Type B pancreatic cell (in vitro differentiated cells): ENCODE measurements at regions not wholly inside any gene's neighbourhood (a gene's known extent, or its start where the extent isn't known, plus 50 kb on each side); places are given as distances from the start of the nearest gene placed in this dataset.

Experiments
- DNase-seq: peaks from one replicate; pipeline ENCODE4 v3.0.0; 2021; ENCODE audit warnings: mixed read lengths; ENCODE audit not compliant: unreplicated experiment; ENCODE audit errors: extremely low spot score
- H3K27ac Mint-ChIP-seq: 2 replicates; pipeline ENCODE4 v1.8.0; 2021; ENCODE audit warnings: mild to moderate bottlenecking, mixed read lengths
- H3K27me3 Mint-ChIP-seq: 2 replicates; pipeline ENCODE4 v1.8.0; 2021; ENCODE audit warnings: mixed read lengths
- H3K36me3 Mint-ChIP-seq: 2 replicates; pipeline ENCODE4 v1.8.0; 2021; ENCODE audit warnings: mixed read lengths
- H3K4me1 Mint-ChIP-seq: one replicate; pipeline ENCODE4 v1.8.0; 2021; ENCODE audit warnings: mixed read lengths; ENCODE audit not compliant: unreplicated experiment
- H3K4me3 Mint-ChIP-seq: 2 replicates; pipeline ENCODE4 v1.8.0; 2021; ENCODE audit warnings: mild to moderate bottlenecking, mixed read lengths
- H3K9me3 Mint-ChIP-seq: 2 replicates; pipeline ENCODE4 v1.8.0; 2021; ENCODE audit warnings: mixed read lengths
- CTCF ChIP-seq: fragments of 200-600 bp; sonication (generic); conservative IDR thresholded peaks from 2 replicates; pipeline ENCODE4 v1.5.0; 2021; ENCODE audit warnings: antibody characterized with exemption, mild to moderate bottlenecking

GRCh38 chr2:128792476-128793054 lies 473.9 kb upstream of the HS6ST1 start:
- Mint-ChIP-seq H3K36me3 (no peaks in the 10 kb centered on the region), H3K9me3 (no peaks in the 10 kb centered on the region), H3K4me1 (peaks cover 10% of the 10 kb centered on the region), H3K4me3 (no peak overlapping the region), H3K27ac (no peak overlapping the region), H3K27me3 (peaks cover 10% of the 10 kb centered on the region)
- no peak for DNase-seq
- TF ChIP-seq CTCF: no peak

- DNase-seq: no peak
- TF ChIP-seq CTCF: no peak
- peaks cover 10% of the 10 kb centered on the region for H3K27me3 Mint-ChIP-seq
These were observed 474.7 kb upstream of the HS6ST1 start for GRCh38 chr2:128793404-128793803.

GRCh38 chr2:128794285-128794684 lies 475.6 kb upstream of the HS6ST1 start:
- H3K27me3 Mint-ChIP-seq: peaks cover 10% of the 10 kb centered on the region
- no peak overlapping the region for H3K4me3 Mint-ChIP-seq
- no peak for DNase-seq
- no peaks in the 10 kb centered on the region for H3K36me3 Mint-ChIP-seq
- no peaks in the 10 kb centered on the region for H3K9me3 Mint-ChIP-seq
- H3K4me1 Mint-ChIP-seq: peaks cover 10% of the 10 kb centered on the region
- no peak overlapping the region for H3K27ac Mint-ChIP-seq
- TF ChIP-seq CTCF: no peak

More at GRCh38 chr2:128793404-128793803, 474.7 kb upstream of the HS6ST1 start:
- Mint-ChIP-seq H3K4me3 (no peak overlapping the region), H3K9me3 (no peaks in the 10 kb centered on the region), H3K36me3 (no peaks in the 10 kb centered on the region), H3K4me1 (peaks cover 10% of the 10 kb centered on the region), H3K27ac (no peak overlapping the region)

- no peak for TF ChIP-seq CTCF
- H3K4me1 Mint-ChIP-seq: peaks cover 2% of the 10 kb centered on the region
These were observed 477.7 kb upstream of the HS6ST1 start for GRCh38 chr2:128796321-128796720.

GRCh38 chr2:128797092-128797491 lies 478.4 kb upstream of the HS6ST1 start:
- Mint-ChIP-seq H3K4me3 (no peak overlapping the region), H3K9me3 (no peaks in the 10 kb centered on the region), H3K27ac (no peak overlapping the region), H3K36me3 (no peaks in the 10 kb centered on the region), H3K27me3 (peaks cover 10% of the 10 kb centered on the region), H3K4me1 (no peaks in the 10 kb centered on the region)
- no peak for TF ChIP-seq CTCF
- peak; percentile 37 for DNase-seq

More at GRCh38 chr2:128796321-128796720, 477.7 kb upstream of the HS6ST1 start:
- Mint-ChIP-seq H3K9me3 (no peaks in the 10 kb centered on the region), H3K36me3 (no peaks in the 10 kb centered on the region), H3K4me3 (no peak overlapping the region), H3K27ac (no peak overlapping the region), H3K27me3 (peaks cover 10% of the 10 kb centered on the region)
- DNase-seq: peak; percentile 29
